AG10803 (cell line): ENCODE measurements at regions not wholly inside any gene's neighbourhood (a gene's known extent, or its start where the extent isn't known, plus 50 kb on each side); places are given as distances from the start of the nearest gene placed in this dataset.

Experiments
- DNase-seq: peaks from one replicate; pipeline ENCODE4 v3.0.0; 2010; ENCODE audit warnings: low read depth
- H3K4me3 ChIP-seq: 2 replicates; pipeline ENCODE4 v1.5.1; 2011; ENCODE audit warnings: mild to moderate bottlenecking, low read length, control low read depth
- TF ChIP-seq, protein P1 (sequence below): conservative IDR thresholded peaks from 2 replicates; pipeline ENCODE4 v1.5.1; 2011; ENCODE audit warnings: mild to moderate bottlenecking, low read length, control low read depth, inconsistent platforms

DNA sequence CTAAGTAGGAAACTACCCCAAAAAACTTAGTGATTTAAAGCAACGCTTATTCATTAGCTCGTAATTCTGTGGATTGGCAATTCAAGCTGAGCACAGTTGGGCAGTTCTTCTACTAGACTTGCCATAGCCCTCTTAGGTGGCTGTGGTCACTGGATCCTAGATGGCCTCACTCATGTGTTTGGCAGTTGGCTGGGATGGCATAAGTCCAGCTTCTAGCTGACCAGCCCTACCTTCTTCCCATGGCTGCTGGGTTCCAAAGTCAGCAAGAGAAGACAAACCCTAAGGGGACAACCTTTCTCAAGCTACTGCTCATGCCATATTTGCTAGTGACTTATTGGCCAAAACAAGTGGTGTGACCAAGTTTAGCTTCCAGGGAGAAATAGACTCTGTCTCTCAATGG lies 95.3 kb downstream of the COPS8 start:
- DNase-seq: no peak
- TF ChIP-seq, protein P1, sequence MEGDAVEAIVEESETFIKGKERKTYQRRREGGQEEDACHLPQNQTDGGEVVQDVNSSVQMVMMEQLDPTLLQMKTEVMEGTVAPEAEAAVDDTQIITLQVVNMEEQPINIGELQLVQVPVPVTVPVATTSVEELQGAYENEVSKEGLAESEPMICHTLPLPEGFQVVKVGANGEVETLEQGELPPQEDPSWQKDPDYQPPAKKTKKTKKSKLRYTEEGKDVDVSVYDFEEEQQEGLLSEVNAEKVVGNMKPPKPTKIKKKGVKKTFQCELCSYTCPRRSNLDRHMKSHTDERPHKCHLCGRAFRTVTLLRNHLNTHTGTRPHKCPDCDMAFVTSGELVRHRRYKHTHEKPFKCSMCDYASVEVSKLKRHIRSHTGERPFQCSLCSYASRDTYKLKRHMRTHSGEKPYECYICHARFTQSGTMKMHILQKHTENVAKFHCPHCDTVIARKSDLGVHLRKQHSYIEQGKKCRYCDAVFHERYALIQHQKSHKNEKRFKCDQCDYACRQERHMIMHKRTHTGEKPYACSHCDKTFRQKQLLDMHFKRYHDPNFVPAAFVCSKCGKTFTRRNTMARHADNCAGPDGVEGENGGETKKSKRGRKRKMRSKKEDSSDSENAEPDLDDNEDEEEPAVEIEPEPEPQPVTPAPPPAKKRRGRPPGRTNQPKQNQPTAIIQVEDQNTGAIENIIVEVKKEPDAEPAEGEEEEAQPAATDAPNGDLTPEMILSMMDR: no peak

DNA sequence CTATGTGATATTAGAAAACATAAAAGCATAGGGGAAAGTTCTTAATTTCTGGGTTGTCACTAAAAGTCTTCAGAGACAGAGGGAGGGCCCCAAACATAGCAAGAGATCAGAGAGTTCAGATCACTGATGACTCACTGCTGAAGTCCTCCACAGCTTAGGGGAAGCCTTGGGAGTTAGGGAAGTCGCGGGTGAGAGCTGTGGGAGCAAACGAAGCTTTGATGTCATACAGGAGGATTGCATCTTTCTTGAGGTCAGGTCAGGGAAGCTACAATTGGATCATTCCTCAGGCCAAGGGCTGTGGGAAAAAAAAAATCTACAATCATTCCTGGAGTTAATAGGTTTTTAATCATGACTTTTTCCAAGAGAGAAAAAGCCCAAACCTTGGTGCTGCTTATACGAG lies 96.2 kb downstream of the COPS8 start:
- peak; percentile 94 for DNase-seq
- TF ChIP-seq, protein P1: no peak

More for the DNA sequence above, 95.3 kb downstream of the COPS8 start:
- no peak overlapping the region for H3K4me3 ChIP-seq

DNA sequence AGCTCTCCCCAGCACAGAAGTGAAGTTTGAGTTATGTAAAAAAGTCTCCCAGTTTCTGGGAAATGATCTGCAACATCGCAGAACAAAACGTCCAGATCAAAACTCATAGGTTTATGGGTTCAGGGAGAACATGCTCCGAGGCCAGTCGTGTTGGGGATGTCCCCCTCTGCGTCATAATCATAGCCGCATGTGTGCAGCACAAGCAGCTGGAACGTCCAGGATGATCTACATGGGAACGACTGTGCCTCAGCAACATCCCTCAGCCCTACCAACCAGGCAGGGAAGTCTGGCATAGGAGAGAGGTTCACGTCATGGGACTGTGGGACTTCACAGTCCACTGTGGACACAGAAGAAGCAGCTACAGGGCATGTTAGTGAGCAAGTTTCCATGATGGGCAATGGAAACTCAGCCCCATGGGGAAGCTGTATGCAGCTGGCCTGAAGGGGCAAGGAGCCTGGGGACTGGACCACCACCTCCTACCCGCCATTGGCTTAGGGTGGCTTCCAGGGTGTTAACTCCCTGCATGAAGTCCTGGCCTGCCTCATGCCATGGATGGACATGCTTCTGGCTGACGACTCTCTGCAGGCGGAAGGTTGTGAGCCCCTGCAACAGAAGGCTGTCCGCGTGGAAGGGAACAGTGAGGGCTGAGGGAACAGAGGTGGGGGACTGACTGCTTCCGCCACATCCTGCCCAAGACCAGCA lies 96.9 kb downstream of the COPS8 start:
- TF ChIP-seq, protein P1: no peak
- DNase-seq: peak; percentile 72
- no peak overlapping the region for H3K4me3 ChIP-seq

More for the DNA sequence above, 96.2 kb downstream of the COPS8 start:
- no peak overlapping the region for H3K4me3 ChIP-seq

DNA sequence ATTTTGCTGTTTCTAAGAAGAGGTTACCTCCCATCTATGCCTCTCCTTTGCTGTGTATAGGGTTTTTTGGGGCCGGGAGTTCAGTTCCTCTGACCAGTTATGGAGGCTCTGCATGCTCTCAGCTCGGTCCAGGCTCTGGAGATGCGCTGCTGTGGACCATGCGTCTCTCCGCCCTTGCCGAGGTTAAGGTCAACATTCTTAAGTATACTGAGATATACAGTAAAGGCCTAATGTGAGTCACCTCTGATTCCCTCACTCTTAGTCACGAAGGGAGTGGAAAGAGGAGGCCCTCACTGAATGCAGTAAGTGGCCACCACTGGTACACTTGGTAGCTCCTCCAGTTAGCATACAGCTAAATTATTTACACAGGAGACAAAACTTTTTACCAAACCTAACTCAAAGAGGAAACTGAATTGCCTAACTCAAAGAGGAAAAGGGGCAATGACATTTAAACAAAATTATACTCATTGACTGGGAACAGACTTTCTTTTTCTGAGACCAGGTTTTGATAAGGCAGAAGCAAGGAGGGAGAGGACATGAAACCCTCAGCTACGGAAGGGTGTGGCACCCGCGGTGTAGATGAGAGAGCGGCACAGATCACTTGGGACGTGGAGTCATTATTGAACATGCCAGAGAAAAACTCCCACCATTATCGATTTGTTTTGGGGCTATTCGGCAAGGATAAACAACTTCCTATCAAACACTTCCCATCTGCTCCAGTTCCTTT lies 98.7 kb downstream of the COPS8 start:
- TF ChIP-seq, protein P1: no peak
- H3K4me3 ChIP-seq: no peak overlapping the region
- DNase-seq: peak; percentile 40

DNA sequence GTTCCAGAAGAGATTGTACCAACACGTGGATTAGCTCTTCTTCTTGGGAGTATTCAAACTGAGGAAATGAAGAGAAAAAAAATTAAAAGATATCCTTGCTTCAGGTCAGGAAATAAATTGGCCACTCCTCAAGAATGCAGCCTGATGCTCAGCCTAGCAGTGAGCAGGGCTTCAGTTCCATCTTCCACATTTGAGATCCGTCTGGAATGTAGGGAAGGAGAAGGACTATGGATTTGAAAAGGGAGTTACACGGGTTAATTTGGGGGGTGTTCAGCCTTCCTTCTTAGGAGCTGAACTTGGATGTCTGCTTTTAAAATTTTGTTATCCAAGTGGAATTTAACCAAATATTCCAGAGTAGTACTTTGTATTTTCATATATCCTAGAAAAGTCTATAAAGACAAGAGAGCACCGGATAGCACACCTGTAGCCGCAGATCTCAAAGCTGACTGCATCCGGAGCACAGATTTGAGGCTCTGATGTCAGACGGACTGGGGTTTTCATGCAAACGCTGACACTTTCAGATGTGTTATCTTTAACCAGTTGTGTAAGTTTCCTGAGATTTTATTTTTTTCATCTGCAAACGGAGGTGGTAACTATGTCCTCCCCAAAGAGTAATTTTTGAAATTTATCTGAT lies 99.3 kb downstream of the COPS8 start:
- TF ChIP-seq, protein P1: no peak
- no peak overlapping the region for H3K4me3 ChIP-seq
- DNase-seq: peak; percentile 23

DNA sequence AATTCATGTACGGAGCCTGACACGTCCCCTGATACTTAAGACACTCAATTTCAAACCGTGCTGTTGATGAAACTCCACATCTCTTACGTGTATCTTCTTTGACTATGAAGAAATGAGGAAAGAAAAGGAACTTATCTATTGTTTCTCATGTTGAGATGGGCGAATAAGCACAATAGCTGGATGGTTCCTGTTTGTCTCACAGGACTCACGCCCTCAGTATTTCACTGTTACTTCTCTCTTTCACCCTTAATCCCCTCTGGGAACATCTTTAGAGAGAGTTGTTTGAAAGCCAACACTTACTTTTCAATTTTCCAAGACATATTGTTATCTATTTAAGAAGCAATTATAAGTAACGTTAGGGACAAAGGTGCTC lies 99.8 kb downstream of the COPS8 start:
- TF ChIP-seq, protein P1: no peak
- no peak for DNase-seq

More for the DNA sequence above, 99.8 kb downstream of the COPS8 start:
- H3K4me3 ChIP-seq: no peak overlapping the region
